ENCODE measurements at regions not wholly inside any gene's neighbourhood (a gene's known extent, or its start where the extent isn't known, plus 50 kb on each side); places are given as distances from the start of the nearest gene placed in this dataset.
A peak's percentile ranks its signal among the peaks of the same experiment; 100 is the strongest.
"Not testable (repeated sequence)": the region's sequence is repeated elsewhere in the genome, so short reads cannot be mapped to it uniquely, and the experiment has no call there.

GRCh38 chr16:85240982-85241924 lies 129.0 kb upstream of the CIBAR2 start:
- no peak for DNase-seq

GRCh38 chr16:85242140-85242539 lies 129.9 kb upstream of the CIBAR2 start:
- no peak for DNase-seq

- no peak for DNase-seq
Measured at GRCh38 chr16:85243308-85243707, 131.0 kb upstream of the CIBAR2 start.

- DNase-seq = not testable (repeated sequence)
Measured at GRCh38 chr16:85244452-85244851, 132.2 kb upstream of the CIBAR2 start.

- DNase-seq = peak; percentile 25
Measured at GRCh38 chr16:85245307-85246172, 133.3 kb upstream of the CIBAR2 start.

GRCh38 chr16:85246473-85246872 lies 134.2 kb upstream of the CIBAR2 start:
- no peak for DNase-seq

- no peak for DNase-seq
Measured at GRCh38 chr16:85246973-85247372, 134.7 kb upstream of the CIBAR2 start.

GRCh38 chr16:85248342-85248741 lies 136.1 kb upstream of the CIBAR2 start:
- no peak for DNase-seq

- no peak for DNase-seq
Measured at GRCh38 chr16:85248857-85249256, 136.6 kb upstream of the CIBAR2 start.

GRCh38 chr16:85249418-85250146 lies 137.3 kb upstream of the CIBAR2 start:
- no peak for DNase-seq

- DNase-seq = no peak
Measured at GRCh38 chr16:85250147-85250463, 137.8 kb upstream of the CIBAR2 start.

- DNase-seq = no peak
Measured at GRCh38 chr16:85250609-85251223, 138.4 kb upstream of the CIBAR2 start.

GRCh38 chr16:85251225-85251760 lies 139.0 kb upstream of the CIBAR2 start:
- no peak for DNase-seq

GRCh38 chr16:85252014-85252413 lies 139.7 kb upstream of the CIBAR2 start:
- DNase-seq = no peak

GRCh38 chr16:85252461-85252860 lies 140.2 kb upstream of the CIBAR2 start:
- no peak for DNase-seq

GRCh38 chr16:85253084-85253941 lies 141.0 kb upstream of the CIBAR2 start:
- DNase-seq = peak; percentile 65

- DNase-seq = no peak
Measured at GRCh38 chr16:85254051-85254450, 141.8 kb upstream of the CIBAR2 start.

GRCh38 chr16:85254921-85255320 lies 142.6 kb upstream of the CIBAR2 start:
- no peak for DNase-seq

GRCh38 chr16:85255777-85256176 lies 143.5 kb upstream of the CIBAR2 start:
- DNase-seq = no peak

- DNase-seq = no peak
Measured at GRCh38 chr16:85256190-85256739, 144.0 kb upstream of the CIBAR2 start.

- no peak for DNase-seq
Measured at GRCh38 chr16:85257483-85257882, 145.2 kb upstream of the CIBAR2 start.
